ENCODE measurements at regions not wholly inside any gene's neighbourhood (a gene's known extent, or its start where the extent isn't known, plus 50 kb on each side); places are given as distances from the start of the nearest gene placed in this dataset.
"Not testable (repeated sequence)": the region's sequence is repeated elsewhere in the genome, so short reads cannot be mapped to it uniquely, and the experiment has no call there.

DNA sequence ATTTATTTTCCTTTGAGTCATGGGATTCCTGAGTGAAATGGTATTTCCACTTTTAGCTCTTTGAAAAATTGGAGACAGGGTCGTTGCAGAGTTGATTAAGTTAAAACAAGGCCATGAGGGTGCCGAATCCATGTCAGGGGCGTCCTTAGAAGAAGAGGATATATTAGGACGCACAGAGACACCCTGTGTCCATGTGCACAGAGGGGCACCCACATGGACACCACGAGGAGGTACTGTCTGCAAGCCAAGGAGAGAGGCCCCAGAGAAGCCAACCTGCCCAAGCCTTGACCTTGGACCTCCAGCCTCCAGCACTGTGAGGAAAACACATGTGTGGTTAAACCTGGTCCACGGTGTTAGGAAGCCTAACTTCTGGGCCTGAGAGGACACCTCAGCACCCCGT lies 113.9 kb upstream of the THBS2 start:
- TF ChIP-seq, protein P1, sequence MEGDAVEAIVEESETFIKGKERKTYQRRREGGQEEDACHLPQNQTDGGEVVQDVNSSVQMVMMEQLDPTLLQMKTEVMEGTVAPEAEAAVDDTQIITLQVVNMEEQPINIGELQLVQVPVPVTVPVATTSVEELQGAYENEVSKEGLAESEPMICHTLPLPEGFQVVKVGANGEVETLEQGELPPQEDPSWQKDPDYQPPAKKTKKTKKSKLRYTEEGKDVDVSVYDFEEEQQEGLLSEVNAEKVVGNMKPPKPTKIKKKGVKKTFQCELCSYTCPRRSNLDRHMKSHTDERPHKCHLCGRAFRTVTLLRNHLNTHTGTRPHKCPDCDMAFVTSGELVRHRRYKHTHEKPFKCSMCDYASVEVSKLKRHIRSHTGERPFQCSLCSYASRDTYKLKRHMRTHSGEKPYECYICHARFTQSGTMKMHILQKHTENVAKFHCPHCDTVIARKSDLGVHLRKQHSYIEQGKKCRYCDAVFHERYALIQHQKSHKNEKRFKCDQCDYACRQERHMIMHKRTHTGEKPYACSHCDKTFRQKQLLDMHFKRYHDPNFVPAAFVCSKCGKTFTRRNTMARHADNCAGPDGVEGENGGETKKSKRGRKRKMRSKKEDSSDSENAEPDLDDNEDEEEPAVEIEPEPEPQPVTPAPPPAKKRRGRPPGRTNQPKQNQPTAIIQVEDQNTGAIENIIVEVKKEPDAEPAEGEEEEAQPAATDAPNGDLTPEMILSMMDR (conservative IDR thresholded peaks at IDR 0.05): no peak

DNA sequence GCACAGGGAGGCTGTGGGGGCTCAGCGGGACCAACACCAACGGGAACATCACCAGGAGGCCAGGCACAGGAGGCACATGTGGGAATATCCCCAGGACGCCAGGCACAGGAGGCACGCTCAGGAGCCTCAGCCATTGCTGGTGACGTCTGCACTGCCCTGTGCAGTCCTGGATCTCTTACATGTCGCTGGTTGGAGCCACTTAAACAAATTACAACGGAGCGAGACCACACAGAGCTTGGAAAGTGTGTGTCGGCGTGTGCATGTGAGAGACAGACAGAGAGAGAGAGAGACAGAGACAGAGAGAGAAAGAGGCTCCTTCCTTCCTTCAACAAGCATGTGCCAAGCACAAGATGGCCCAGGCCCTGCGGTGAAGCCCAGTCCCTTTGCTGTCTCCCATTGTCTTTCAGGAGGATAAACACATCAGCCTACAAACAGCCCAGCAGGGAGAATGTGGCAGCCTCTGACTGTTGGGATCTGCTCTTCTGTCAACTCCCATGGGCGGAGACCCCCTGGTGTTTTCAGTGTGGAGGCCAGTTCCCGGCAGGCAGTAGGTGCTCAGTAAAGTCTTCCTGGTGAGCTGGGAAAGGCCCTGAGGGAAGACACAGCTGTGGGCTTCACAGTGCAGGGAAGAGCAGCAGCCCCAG lies 112.7 kb upstream of the THBS2 start:
- no peak overlapping the region for H3K27ac ChIP-seq
- TF ChIP-seq, protein P1 (conservative IDR thresholded peaks at IDR 0.05): no peak

More for the DNA sequence above, 113.9 kb upstream of the THBS2 start:
- no peak overlapping the region for H3K27ac ChIP-seq

DNA sequence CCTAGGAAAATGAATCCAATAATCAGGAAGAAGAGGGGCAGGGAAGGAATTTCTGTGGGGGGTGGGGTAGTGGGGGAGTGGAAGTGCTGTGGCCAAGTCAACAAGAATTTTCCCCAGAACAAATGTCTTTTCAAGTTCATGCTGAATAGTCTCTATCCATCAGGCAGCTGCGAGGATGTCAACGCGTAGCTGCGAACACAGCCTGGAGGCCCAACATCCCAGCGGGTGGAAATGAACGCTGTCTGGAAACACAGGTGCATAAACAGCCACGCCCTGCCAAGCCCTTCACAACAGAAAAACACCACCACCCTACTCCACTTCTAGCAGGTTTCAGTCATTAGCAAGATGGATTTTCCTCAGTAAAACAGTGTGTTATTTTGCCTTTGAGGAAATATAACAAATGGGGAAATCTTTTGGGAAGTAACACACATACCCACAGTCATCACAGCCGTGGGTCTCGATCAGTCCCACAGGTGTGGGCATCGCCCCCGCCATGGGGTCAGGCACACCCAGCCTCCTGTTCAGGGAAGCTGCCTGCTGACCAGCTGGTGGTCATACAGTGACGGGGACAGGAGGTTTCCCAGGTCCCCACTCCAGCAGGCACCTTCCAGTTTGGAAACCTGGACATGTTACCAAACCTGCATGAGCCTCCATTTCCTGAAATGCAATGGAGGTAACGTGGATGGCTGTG lies 112.1 kb upstream of the THBS2 start:
- H3K27ac ChIP-seq: no peak overlapping the region
- TF ChIP-seq, protein P1 (conservative IDR thresholded peaks at IDR 0.05): no peak

DNA sequence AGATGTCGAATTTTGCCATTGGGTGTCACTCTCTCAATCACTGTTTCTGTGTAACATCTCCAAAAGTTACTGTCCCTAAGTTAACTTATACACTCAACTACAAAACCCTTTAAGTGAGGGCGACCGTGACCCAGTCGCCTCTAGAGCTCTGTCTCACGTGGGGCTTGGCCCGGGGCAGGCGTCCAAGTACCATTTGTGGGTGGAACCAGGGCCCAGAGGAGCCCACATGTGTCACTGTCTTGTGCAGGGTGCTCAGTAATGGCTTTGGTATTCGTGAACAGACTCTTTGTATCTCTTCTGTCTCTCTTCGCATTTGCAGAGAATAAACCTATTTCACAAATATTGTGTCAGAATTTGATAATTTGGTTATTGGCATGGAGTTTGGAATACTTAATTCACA lies 109.9 kb upstream of the THBS2 start:
- TF ChIP-seq, protein P1 (conservative IDR thresholded peaks at IDR 0.05): no peak

DNA sequence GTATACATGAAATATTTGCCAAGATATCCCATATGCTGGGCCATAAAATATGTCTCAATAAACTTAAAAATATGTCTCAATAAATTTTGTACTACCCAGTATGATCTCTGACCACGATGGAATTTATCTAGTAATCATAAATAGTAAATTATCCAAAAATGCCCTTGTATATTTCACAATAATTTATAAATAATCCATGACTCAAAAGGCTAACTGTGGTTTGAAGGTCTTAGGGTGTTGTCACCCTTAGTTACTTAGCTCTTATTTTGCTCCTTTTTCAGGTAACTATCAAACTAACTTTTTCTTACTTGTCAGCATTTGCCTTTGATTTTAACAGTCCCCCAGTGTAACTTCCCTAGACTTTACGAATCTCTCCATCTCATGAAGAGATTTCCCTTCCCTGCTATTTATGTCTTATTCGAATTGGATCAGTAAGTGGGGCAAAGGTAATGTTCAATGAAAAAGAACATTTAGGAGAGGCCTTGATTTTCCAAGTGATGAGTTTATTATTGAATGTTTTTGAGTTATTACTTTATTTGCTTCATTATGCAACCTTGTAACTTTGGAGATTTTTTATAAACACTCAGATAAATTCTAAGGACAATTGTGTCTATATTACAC lies 109.0 kb upstream of the THBS2 start:
- TF ChIP-seq, protein P1 (conservative IDR thresholded peaks at IDR 0.05): no peak
- no peak overlapping the region for H3K27ac ChIP-seq

More for the DNA sequence above, 109.9 kb upstream of the THBS2 start:
- no peak overlapping the region for H3K27ac ChIP-seq

DNA sequence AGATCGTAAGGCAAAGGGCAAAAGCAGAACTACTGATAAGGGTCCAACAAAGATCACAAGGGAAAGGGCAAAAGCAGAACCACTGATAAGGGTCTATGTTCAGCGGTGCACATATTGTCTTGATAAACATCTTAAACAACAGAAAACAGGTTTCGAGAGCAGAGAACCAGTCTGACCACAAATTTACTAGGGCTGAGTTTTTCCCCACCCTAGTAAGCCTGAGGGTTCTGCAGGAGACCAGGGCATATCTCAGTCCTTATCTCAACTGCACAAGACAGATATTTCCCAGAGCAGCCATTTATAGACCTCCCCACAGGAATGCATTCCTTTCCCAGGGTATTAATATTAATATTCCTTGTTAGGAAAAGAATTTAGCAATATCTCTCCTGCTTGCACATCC lies 101.4 kb upstream of the THBS2 start:
- not testable (repeated sequence) for H3K27ac ChIP-seq

DNA sequence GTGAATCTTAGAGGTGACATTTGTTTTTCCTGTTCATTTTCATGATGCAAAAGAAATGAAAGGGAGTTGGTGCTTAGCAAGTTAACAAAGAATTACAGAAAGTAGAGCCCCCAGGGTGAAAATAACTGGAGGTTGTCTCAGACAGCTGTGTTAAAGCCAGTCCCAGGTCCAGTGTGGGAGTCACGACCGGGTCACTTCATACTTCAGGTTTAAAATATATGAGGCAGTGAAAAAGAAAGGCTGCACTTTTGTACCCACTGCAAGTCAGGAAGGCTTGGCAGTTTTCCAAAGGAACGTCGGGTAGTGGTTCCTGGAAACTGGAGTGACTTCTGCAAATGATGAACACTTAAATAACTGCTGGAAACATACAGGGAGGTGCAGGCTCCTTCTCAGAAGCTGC lies 91.5 kb upstream of the THBS2 start:
- TF ChIP-seq, protein P1 (conservative IDR thresholded peaks at IDR 0.05): no peak
- H3K27ac ChIP-seq: no peak overlapping the region

DNA sequence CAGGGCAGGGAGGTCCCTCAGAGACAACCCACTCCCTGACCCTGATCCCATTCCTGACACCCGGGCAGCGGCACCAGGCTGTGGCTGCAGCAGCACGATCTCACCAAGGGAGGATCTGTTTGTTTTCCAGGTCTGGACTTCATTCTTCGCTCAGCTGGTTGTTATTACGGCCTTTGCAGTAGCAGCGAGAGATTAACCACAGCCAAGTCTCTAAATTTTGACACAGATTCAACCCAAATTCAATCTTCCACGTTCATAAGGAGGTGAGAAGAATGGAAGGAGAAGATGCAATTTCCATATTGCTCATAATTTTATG lies 91.1 kb upstream of the THBS2 start:
- H3K27ac ChIP-seq: no peak overlapping the region
- TF ChIP-seq, protein P1 (conservative IDR thresholded peaks at IDR 0.05): no peak
